DOHH2 (cell line): ENCODE measurements at regions not wholly inside any gene's neighbourhood (a gene's known extent, or its start where the extent isn't known, plus 50 kb on each side); places are given as distances from the start of the nearest gene placed in this dataset.

Experiments used
- CTCF ChIP-seq: fragments of 200-600 bp; sonication (generic); IDR thresholded peaks from one replicate; pipeline ENCODE4 v1.5.1; 2014; ENCODE audit warnings: antibody characterized with exemption, mild to moderate bottlenecking, low read depth, low read length; ENCODE audit not compliant: poor library complexity, severe bottlenecking
- EZH2phosphoT487 ChIP-seq: fragments of 200-600 bp; sonication (generic); IDR thresholded peaks from 2 replicates; pipeline ENCODE4 v1.6.1; 2017; ENCODE audit warnings: borderline replicate concordance, mild to moderate bottlenecking, antibody characterized with exemption, low read length, moderate library complexity, mixed read lengths

GRCh38 chr3:127410678-127411077, 122.8 kb upstream of the PRR20G start:
- TF ChIP-seq CTCF (no peak), EZH2phosphoT487 (no peak)
